ENCODE measurements at regions not wholly inside any gene's neighbourhood (a gene's known extent, or its start where the extent isn't known, plus 50 kb on each side); places are given as distances from the start of the nearest gene placed in this dataset.
"Not testable (repeated sequence)": the region's sequence is repeated elsewhere in the genome, so short reads cannot be mapped to it uniquely, and the experiment has no call there.

DNA sequence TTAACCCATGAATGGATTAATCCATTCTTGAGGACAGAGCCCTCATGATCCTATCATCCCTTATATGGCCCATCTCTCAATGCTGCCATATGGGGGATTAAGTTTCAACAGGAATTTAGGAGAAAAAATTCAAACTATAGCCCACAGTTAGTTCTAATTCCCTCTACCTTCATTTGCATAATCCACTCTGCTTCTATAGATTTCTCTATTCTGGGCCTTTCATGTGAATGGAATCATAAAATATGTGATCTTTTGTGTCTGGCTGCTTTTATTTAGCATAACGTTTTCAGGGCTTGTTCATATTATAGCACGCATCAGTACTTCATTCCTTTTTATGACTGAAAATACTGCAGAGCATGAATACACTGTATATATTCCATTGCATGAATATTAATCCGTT is 55.4 kb downstream of the CTSL start:
- no peak overlapping the region for H3K4me3 ChIP-seq (ENCODE audit: low read depth, low read length)
- DNase-seq (ENCODE audit: low read depth) = no peak
- TF ChIP-seq CTCF (IDR thresholded peaks at IDR 0.05; ENCODE audit: insufficient read depth, low read depth, low read length) = no peak

- DNase-seq (ENCODE audit: low read depth) = no peak
- H3K4me3 ChIP-seq (ENCODE audit: low read depth, low read length) = no peak overlapping the region
- TF ChIP-seq CTCF (IDR thresholded peaks at IDR 0.05; ENCODE audit: insufficient read depth, low read depth, low read length) = no peak
These were observed 57.3 kb downstream of the CTSL start for GRCh38 chr9:87783180-87783579.

GRCh38 chr9:87785315-87785970 is 59.5 kb downstream of the CTSL start:
- H3K4me3 ChIP-seq (ENCODE audit: low read depth, low read length) = not testable (repeated sequence)
- peak; percentile 21 for DNase-seq (ENCODE audit: low read depth)

- TF ChIP-seq CTCF (IDR thresholded peaks at IDR 0.05; ENCODE audit: insufficient read depth, low read depth, low read length) = no peak
- no peak for DNase-seq (ENCODE audit: low read depth)
- no peak overlapping the region for H3K4me3 ChIP-seq (ENCODE audit: low read depth, low read length)
These were observed 60.5 kb downstream of the CTSL start for GRCh38 chr9:87786423-87786822.

- H3K4me3 ChIP-seq (ENCODE audit: low read depth, low read length) = no peak overlapping the region
- no peak for TF ChIP-seq CTCF (IDR thresholded peaks at IDR 0.05; ENCODE audit: insufficient read depth, low read depth, low read length)
- DNase-seq (ENCODE audit: low read depth) = no peak
These were observed 61.0 kb downstream of the CTSL start for GRCh38 chr9:87786876-87787275.

DNA sequence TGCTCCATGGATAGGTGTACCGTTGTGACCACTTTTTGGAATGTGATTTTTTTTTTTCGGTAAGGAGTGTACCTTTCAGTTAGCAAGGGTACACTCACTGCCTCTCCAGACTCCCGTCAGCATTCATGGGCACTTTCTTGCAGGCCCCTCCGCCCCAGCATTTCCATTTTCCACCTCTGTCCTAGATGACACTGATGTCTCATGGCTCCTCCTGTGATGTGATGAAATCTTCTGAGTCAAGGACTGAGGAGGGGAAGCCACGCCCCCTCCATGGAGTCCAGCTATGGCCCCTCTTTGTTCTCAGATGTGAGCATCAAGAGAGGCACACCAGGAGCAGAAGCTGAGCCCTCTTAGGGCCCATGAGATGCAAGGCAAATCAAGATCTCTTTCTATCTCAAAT is 61.8 kb downstream of the CTSL start:
- TF ChIP-seq CTCF (IDR thresholded peaks at IDR 0.05; ENCODE audit: insufficient read depth, low read depth, low read length) = no peak
- DNase-seq (ENCODE audit: low read depth) = no peak
- no peak overlapping the region for H3K4me3 ChIP-seq (ENCODE audit: low read depth, low read length)

- DNase-seq (ENCODE audit: low read depth) = peak; percentile 96
- peak overlapping the region; percentile 24 for H3K4me3 ChIP-seq (ENCODE audit: low read depth, low read length)
These were observed 66.9 kb downstream of the CTSL start for GRCh38 chr9:87792831-87793288.

More at GRCh38 chr9:87792831-87793288, 66.9 kb downstream of the CTSL start:
- peak; percentile 51 for TF ChIP-seq CTCF (IDR thresholded peaks at IDR 0.05; ENCODE audit: insufficient read depth, low read depth, low read length)
